ENCODE measurements at regions not wholly inside any gene's neighbourhood (a gene's known extent, or its start where the extent isn't known, plus 50 kb on each side); places are given as distances from the start of the nearest gene placed in this dataset.

DNA sequence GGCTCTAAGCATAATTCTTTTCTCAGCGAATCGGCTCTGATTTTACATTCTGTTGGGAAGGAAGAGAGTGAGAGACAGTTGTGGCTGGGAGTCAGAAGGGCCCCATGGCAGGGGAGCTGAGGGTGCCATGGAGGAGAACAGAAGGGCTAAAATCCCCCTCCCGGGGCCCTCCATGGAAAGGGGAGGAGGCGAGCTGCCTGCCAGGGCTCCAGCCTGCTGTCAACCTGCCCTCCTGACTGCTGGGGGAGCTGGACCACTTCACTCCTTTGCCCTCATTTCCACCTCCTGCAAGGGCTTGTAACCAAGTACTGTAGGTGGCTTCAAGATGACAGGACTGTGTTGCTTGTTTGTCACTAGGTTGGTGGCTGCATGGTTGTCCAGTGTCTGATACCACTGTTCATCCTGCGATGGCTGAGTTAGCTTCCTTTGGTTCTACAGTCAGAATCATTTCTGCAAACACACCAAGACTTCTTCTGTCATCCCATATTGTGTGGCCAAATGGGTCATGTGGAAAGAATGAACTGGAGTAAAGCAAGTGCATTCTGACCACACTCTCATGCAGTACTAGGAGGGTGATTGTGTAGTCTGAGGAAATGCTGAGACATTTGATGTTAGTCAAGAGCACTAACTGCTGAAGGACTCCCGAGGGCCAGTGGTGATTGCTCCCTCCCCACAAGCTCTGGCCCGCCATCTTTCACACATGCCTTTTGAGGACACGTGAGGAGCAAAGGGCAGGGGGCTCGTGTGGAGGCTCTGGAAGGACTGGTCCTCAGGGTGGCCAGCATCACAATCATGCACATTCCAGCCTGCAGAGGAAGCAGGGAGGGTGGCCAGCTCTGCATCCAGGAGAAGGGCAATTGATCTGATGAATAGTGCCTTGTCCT lies 307.2 kb downstream of the GADD45G start:
- no peak for TF ChIP-seq CTCF (IDR thresholded peaks at IDR 0.05)
- TF ChIP-seq POLR2A (IDR thresholded peaks at IDR 0.05), result no peak

All from breast epithelium (tissue), 3 donors.